Progenitor cell of endocrine pancreas (in vitro differentiated cells): ENCODE measurements at regions not wholly inside any gene's neighbourhood (a gene's known extent, or its start where the extent isn't known, plus 50 kb on each side); places are given as distances from the start of the nearest gene placed in this dataset.

Source experiments
- DNase-seq: peaks from one replicate; pipeline ENCODE4 v3.0.0; 2021; ENCODE audit warnings: low spot score; ENCODE audit not compliant: unreplicated experiment
- H3K27ac Mint-ChIP-seq: 2 replicates; pipeline ENCODE4 v1.8.0; 2021; ENCODE audit warnings: mild to moderate bottlenecking, moderate library complexity, mixed read lengths
- H3K27me3 Mint-ChIP-seq: 2 replicates; pipeline ENCODE4 v1.8.0; 2021; ENCODE audit warnings: mixed read lengths
- H3K36me3 Mint-ChIP-seq: 2 replicates; pipeline ENCODE4 v1.8.0; 2022; ENCODE audit warnings: mixed read lengths; ENCODE audit not compliant: insufficient read depth
- H3K4me1 Mint-ChIP-seq: 2 replicates; pipeline ENCODE4 v1.8.0; 2021; ENCODE audit warnings: low read depth, mixed read lengths
- H3K4me3 Mint-ChIP-seq: 2 replicates; pipeline ENCODE4 v1.8.0; 2021; ENCODE audit warnings: low read depth, mild to moderate bottlenecking, moderate library complexity, mixed read lengths
- H3K9me3 Mint-ChIP-seq: 2 replicates; pipeline ENCODE4 v1.8.0; 2021; ENCODE audit warnings: low read depth, mixed read lengths
- CTCF ChIP-seq: fragments of 200-600 bp; sonication (generic); IDR thresholded peaks from one replicate; pipeline ENCODE4 v1.5.0; 2021; ENCODE audit warnings: antibody characterized with exemption, mild to moderate bottlenecking; ENCODE audit not compliant: unreplicated experiment

- TF ChIP-seq CTCF = no peak
- Mint-ChIP-seq H3K36me3 (no peaks in the 10 kb centered on the region), H3K4me1 (no peaks in the 10 kb centered on the region), H3K9me3 (peaks cover 6% of the 10 kb centered on the region), H3K27me3 (no peaks in the 10 kb centered on the region), H3K4me3 (no peak overlapping the region), H3K27ac (no peak overlapping the region)
- DNase-seq = no peak
These were observed 941.9 kb downstream of the PCDH18 start for GRCh38 chr4:136590440-136590839.

GRCh38 chr4:136583567-136583966 is 948.7 kb downstream of the PCDH18 start:
- no peak for TF ChIP-seq CTCF
- H3K4me1 Mint-ChIP-seq = no peaks in the 10 kb centered on the region
- H3K9me3 Mint-ChIP-seq = no peaks in the 10 kb centered on the region
- no peaks in the 10 kb centered on the region for H3K36me3 Mint-ChIP-seq
- no peaks in the 10 kb centered on the region for H3K27me3 Mint-ChIP-seq
- no peak for DNase-seq
- H3K4me3 Mint-ChIP-seq = no peak overlapping the region
- H3K27ac Mint-ChIP-seq = no peak overlapping the region

- no peak for TF ChIP-seq CTCF
- Mint-ChIP-seq H3K27ac (no peak overlapping the region), H3K36me3 (no peaks in the 10 kb centered on the region), H3K27me3 (no peaks in the 10 kb centered on the region), H3K4me3 (no peak overlapping the region), H3K9me3 (peaks cover 3% of the 10 kb centered on the region), H3K4me1 (no peaks in the 10 kb centered on the region)
- DNase-seq = no peak
These were observed 951.2 kb downstream of the PCDH18 start for GRCh38 chr4:136581119-136581518.

- Mint-ChIP-seq H3K9me3 (peaks cover 3% of the 10 kb centered on the region), H3K27ac (no peak overlapping the region)
These were observed 957.1 kb downstream of the PCDH18 start for GRCh38 chr4:136575146-136575545.

GRCh38 chr4:136573460-136573859 is 958.8 kb downstream of the PCDH18 start:
- H3K36me3 Mint-ChIP-seq = no peaks in the 10 kb centered on the region
- H3K4me1 Mint-ChIP-seq = peaks cover 8% of the 10 kb centered on the region
- H3K27me3 Mint-ChIP-seq = no peaks in the 10 kb centered on the region
- H3K27ac Mint-ChIP-seq = peak overlapping the region; percentile 49
- no peak for DNase-seq
- no peak for TF ChIP-seq CTCF
- no peak overlapping the region for H3K4me3 Mint-ChIP-seq
- peaks cover 3% of the 10 kb centered on the region for H3K9me3 Mint-ChIP-seq

More at GRCh38 chr4:136575146-136575545, 957.1 kb downstream of the PCDH18 start:
- Mint-ChIP-seq H3K4me1 (peaks cover 8% of the 10 kb centered on the region), H3K27me3 (no peaks in the 10 kb centered on the region), H3K36me3 (no peaks in the 10 kb centered on the region), H3K4me3 (no peak overlapping the region)
- no peak for TF ChIP-seq CTCF
- no peak for DNase-seq
